Upper lobe of left lung (tissue), 6 donors: ENCODE measurements at regions not wholly inside any gene's neighbourhood (a gene's known extent, or its start where the extent isn't known, plus 50 kb on each side); places are given as distances from the start of the nearest gene placed in this dataset.
A peak's percentile ranks its signal among the peaks of the same experiment; 100 is the strongest.

Source experiments
- ATAC-seq, 2 donors: fragments of 200-7000 bp; cut with Tn5 transposase; one replicate each; pipeline ENCODE4 v1.9.1; 2022; ENCODE audit warnings: mild to moderate bottlenecking in 2 of 2, moderate library complexity in 2 of 2; ENCODE audit not compliant: low FRiP score in 2 of 2
- DNase-seq, 2 donors: peaks; one replicate each; pipeline ENCODE4 v3.0.0-alpha.2; 2019 to 2020
- H3K27ac ChIP-seq, 4 donors: fragments of 200-600 bp; sonication (generic); one replicate each; pipeline ENCODE4 v1.5.1; 2016 to 2019
- H3K27me3 ChIP-seq, 4 donors: fragments of 200-600 bp; sonication (generic); one replicate each; pipeline ENCODE4 v1.5.1; 2017 to 2019
- H3K36me3 ChIP-seq, 4 donors: fragments of 200-600 bp; sonication (generic); one replicate each; pipeline ENCODE4 v1.5.1; 2016 to 2019
- H3K4me1 ChIP-seq, 4 donors: fragments of 200-600 bp; sonication (generic); one replicate each; pipeline ENCODE4 v1.5.1; 2018 to 2019
- H3K4me3 ChIP-seq, 4 donors: fragments of 200-600 bp; sonication (generic); one replicate each; pipeline ENCODE4 v1.5.1; 2017 to 2019; ENCODE audit warnings: mild to moderate bottlenecking in 2 of 4, moderate library complexity in 1 of 4
- H3K9me3 ChIP-seq, 4 donors: fragments of 200-600 bp; sonication (generic); one replicate each; pipeline ENCODE4 v1.5.1; 2018 to 2019
- CTCF ChIP-seq, 6 experiments: fragments of 450-650 bp in 4 of 6; fragments of 200-600 bp in 2 of 6; sonication (generic) in 2 of 6; IDR thresholded peaks; one replicate each; pipeline ENCODE4 v1.5.1; 2016 to 2019; ENCODE audit warnings: antibody characterized with exemption in 6 of 6
- EP300 ChIP-seq, 4 donors: sonication (generic); formaldehyde crosslinking; IDR thresholded peaks; one replicate each; pipeline ENCODE4 v1.5.1; 2017; ENCODE audit warnings: antibody characterized with exemption in 4 of 4, control low read depth in 2 of 4
- POLR2A ChIP-seq, 4 donors: fragments of 450-650 bp; IDR thresholded peaks; one replicate each; pipeline ENCODE4 v1.5.1; 2016 to 2017; ENCODE audit warnings: antibody characterized with exemption in 4 of 4, mild to moderate bottlenecking in 2 of 4
- POLR2AphosphoS5 ChIP-seq, 2 donors: sonication (generic); formaldehyde crosslinking; IDR thresholded peaks; one replicate each; pipeline ENCODE4 v1.5.1; 2017; ENCODE audit warnings: antibody characterized with exemption in 2 of 2
- WGBS, 2 donors: methylation state at CpG; one replicate each; pipeline ENCODE4 v1.1.5; 2017 to 2018; 5-methylcytosine and 5-hydroxymethylcytosine counted together
- donor health status: DM: no; HTN: no; CAD: no; lungs with moderate emphysema.
- donor health status: DM: no; HTN: yes; CAD: no; lungs with severe emphysema.

DNA sequence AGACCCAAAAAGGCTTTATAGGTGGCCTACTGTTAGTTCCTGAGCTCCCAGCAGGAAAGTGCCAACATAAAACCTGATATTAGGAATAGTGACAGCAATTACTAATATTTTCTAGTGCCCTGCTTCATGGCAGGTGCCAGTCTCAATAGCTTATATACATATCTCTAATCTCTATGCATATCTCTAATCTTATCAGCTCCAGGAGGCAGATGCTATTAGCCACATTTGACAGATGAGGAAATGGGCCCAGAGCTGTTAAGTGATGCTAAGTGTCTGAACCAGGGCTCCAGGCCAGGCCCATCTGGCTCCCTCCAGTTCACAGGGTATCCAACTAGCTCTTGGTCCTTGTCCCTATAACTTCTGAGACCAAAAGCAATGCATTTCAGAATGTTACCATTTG is 142.5 kb downstream of the CHIC2 start:
- Histone ChIP-seq H3K36me3 (no peaks in the 10 kb centered on the region), H3K4me3 (no peak overlapping the region), H3K4me1 (peaks cover 3 to 11% (median 7%) of the 10 kb centered on the region in 4 donors), H3K27ac (no peak overlapping the region), H3K27me3 (no peaks in the 10 kb centered on the region), H3K9me3 (no peaks in the 10 kb centered on the region)
- ATAC-seq (no peak), DNase-seq (no peak)
- TF ChIP-seq EP300 (IDR thresholded peaks at IDR 0.05) (no peak), POLR2A (IDR thresholded peaks at IDR 0.05) (no peak), CTCF (IDR thresholded peaks at IDR 0.05) (no peak), POLR2AphosphoS5 (IDR thresholded peaks at IDR 0.05) (no peak)

- H3K4me3 ChIP-seq: no peak overlapping the region
- no peak overlapping the region for H3K27ac ChIP-seq
- H3K36me3 ChIP-seq: no peaks in the 10 kb centered on the region
- H3K9me3 ChIP-seq: no peaks in the 10 kb centered on the region
- ATAC-seq (no peak), DNase-seq (no peak)
- peaks cover 3 to 11% (median 7%) of the 10 kb centered on the region in 4 donors for H3K4me1 ChIP-seq
- no peaks in the 10 kb centered on the region for H3K27me3 ChIP-seq
- 77 to 80% methylated on average over 4 of the region's 4 CpGs for WGBS, 2 donors
- TF ChIP-seq POLR2A (IDR thresholded peaks at IDR 0.05): no peak
- TF ChIP-seq POLR2AphosphoS5 (IDR thresholded peaks at IDR 0.05): no peak
- no peak for TF ChIP-seq EP300 (IDR thresholded peaks at IDR 0.05)
- TF ChIP-seq CTCF (IDR thresholded peaks at IDR 0.05): no peak
Observed at GRCh38 chr4:53920883-53921282, 143.5 kb downstream of the CHIC2 start.

GRCh38 chr4:53920116-53920515 is 144.3 kb downstream of the CHIC2 start:
- H3K4me3 ChIP-seq: no peak overlapping the region
- DNase-seq: peak in 1 of 2 donors; percentile 57
- no peaks in the 10 kb centered on the region for H3K36me3 ChIP-seq
- H3K9me3 ChIP-seq: no peaks in the 10 kb centered on the region
- peak overlapping the region in 3 of 4 donors; percentile 56 to 59 (median 56) for H3K27ac ChIP-seq
- TF ChIP-seq POLR2AphosphoS5 (IDR thresholded peaks at IDR 0.05) (no peak), POLR2A (IDR thresholded peaks at IDR 0.05) (peak in 1 of 4 donors; percentile 43)
- H3K27me3 ChIP-seq: no peaks in the 10 kb centered on the region
- WGBS, 2 donors: 28 to 32% methylated on average over 4 of the region's 4 CpGs
- H3K4me1 ChIP-seq: peaks cover 3 to 11% (median 9%) of the 10 kb centered on the region in 4 donors
- ATAC-seq: peak; percentile 55 to 71

GRCh38 chr4:53919535-53919934 is 144.9 kb downstream of the CHIC2 start:
- whole genome bisulfite sequencing, 2 donors: 52 to 53% methylated on average over 2 of the region's 2 CpGs
- Histone ChIP-seq H3K4me3 (no peak overlapping the region), H3K27me3 (no peaks in the 10 kb centered on the region), H3K27ac (peak overlapping the region in 3 of 4 donors; percentile 56 to 59 (median 56)), H3K4me1 (peaks cover 3 to 12% (median 9%) of the 10 kb centered on the region in 4 donors), H3K9me3 (no peaks in the 10 kb centered on the region), H3K36me3 (no peaks in the 10 kb centered on the region)
- ATAC-seq (peak in 1 of 2 donors; percentile 53), DNase-seq (peak in 1 of 2 donors; percentile 39)
- TF ChIP-seq EP300 (IDR thresholded peaks at IDR 0.05): no peak
- TF ChIP-seq CTCF (IDR thresholded peaks at IDR 0.05): no peak
- no peak for TF ChIP-seq POLR2A (IDR thresholded peaks at IDR 0.05)
- TF ChIP-seq POLR2AphosphoS5 (IDR thresholded peaks at IDR 0.05): no peak

DNA sequence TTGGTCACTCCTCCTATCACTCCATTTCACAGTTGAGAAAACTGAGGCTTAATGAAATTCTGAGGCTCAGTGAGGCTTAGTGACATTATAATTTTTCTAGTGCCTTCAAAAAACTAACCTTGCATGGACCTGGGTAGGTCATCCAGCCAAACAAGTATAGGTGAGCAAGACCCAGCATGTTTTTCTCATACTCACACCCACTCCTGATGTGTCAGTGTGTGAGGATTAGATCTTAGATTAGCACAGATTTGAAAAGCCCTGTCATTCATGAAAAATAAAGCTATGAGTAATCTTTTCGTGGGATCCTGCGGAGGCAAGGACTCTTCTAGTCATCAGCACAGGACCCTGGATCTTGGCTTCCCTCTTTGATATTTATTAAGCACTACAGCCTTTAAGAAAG is 146.7 kb downstream of the CHIC2 start:
- Histone ChIP-seq H3K4me3 (no peak overlapping the region), H3K4me1 (peaks cover 3 to 14% (median 9%) of the 10 kb centered on the region in 4 donors), H3K27me3 (no peaks in the 10 kb centered on the region), H3K9me3 (no peaks in the 10 kb centered on the region), H3K36me3 (no peaks in the 10 kb centered on the region), H3K27ac (no peak overlapping the region)
- DNase-seq (no peak), ATAC-seq (no peak)
- 66 to 86% methylated on average over 2 of the region's 2 CpGs for WGBS, 2 donors
- TF ChIP-seq CTCF (IDR thresholded peaks at IDR 0.05) (no peak), POLR2A (IDR thresholded peaks at IDR 0.05) (no peak), EP300 (IDR thresholded peaks at IDR 0.05) (no peak), POLR2AphosphoS5 (IDR thresholded peaks at IDR 0.05) (no peak)
